Hepatocyte (in vitro differentiated cells): ENCODE measurements at regions not wholly inside any gene's neighbourhood (a gene's known extent, or its start where the extent isn't known, plus 50 kb on each side); places are given as distances from the start of the nearest gene placed in this dataset.

Experiments
- CTCF ChIP-seq: fragments of 200-600 bp; sonication (generic); IDR thresholded peaks from 2 replicates; pipeline ENCODE4 v1.5.1; 2016; ENCODE audit warnings: antibody characterized with exemption, mild to moderate bottlenecking; ENCODE audit not compliant: poor library complexity
- EZH2 ChIP-seq: fragments of 200-600 bp; sonication (generic); IDR thresholded peaks from 2 replicates; pipeline ENCODE4 v1.6.1; 2016; ENCODE audit warnings: antibody characterized with exemption, mild to moderate bottlenecking, borderline replicate concordance
- EZH2phosphoT487 ChIP-seq: fragments of 200-600 bp; sonication (generic); IDR thresholded peaks from one replicate; pipeline ENCODE4 v1.6.1; 2018; ENCODE audit warnings: antibody characterized with exemption, mild to moderate bottlenecking, low read depth, moderate library complexity; ENCODE audit not compliant: unreplicated experiment, severe bottlenecking

- TF ChIP-seq CTCF (no peak), EZH2 (no peak), EZH2phosphoT487 (no peak)
These were observed 923.8 kb upstream of the CDH9 start for GRCh38 chr5:27962198-27962597.
